ENCODE measurements at regions not wholly inside any gene's neighbourhood (a gene's known extent, or its start where the extent isn't known, plus 50 kb on each side); places are given as distances from the start of the nearest gene placed in this dataset.

DNA sequence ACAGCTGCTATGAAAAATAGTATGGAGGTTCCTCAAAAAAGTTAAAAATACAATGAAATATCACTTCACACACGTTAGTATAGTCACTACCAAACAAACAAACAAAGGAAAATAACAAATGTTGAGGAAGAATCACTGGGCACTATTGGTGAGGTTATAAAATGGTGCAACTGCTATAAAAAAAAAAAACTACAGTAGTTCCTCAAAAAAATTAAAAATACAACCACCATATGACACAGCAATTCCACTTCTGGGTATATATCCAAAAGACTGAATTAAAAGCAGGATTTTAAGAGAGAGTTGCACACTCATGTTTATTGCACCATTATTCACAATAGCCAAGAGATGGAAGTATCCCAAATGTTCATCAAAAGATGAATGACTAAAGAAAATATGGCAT lies 80.9 kb upstream of the POU3F3 start:
- H3K4me1 ChIP-seq (ENCODE audit: control insufficient read depth in 2 of 2, insufficient read depth in 2 of 2, low read length in 2 of 2): no peaks in the 10 kb centered on the region
- H3K27me3 ChIP-seq (ENCODE audit: control insufficient read depth in 2 of 2, insufficient read depth in 2 of 2, low read length in 2 of 2): no peaks in the 10 kb centered on the region
- no peak overlapping the region for H3K4me3 ChIP-seq (ENCODE audit: low read length)
- POLR2A ChIA-PET: no interaction called here
- H3K27ac ChIP-seq (ENCODE audit: low read depth, low read length): no peak overlapping the region
- no peaks in the 10 kb centered on the region for H3K36me3 Mint-ChIP-seq
- H3K27me3 Mint-ChIP-seq: peaks cover 0 to 11% (median 3%) of the 10 kb centered on the region in 5 donors
- no peaks in the 10 kb centered on the region for H3K9me3 ChIP-seq (ENCODE audit: control insufficient read depth in 2 of 3, low read length in 3 of 3)
- ATAC-seq: peak; percentile 40
- no peak for DNase-seq
- no peak overlapping the region for H3K4me3 Mint-ChIP-seq
- no peak overlapping the region for H3K27ac Mint-ChIP-seq
- CTCF ChIA-PET: no interaction called here
- no peaks in the 10 kb centered on the region for H3K36me3 ChIP-seq (ENCODE audit: control insufficient read depth in 2 of 3, insufficient read depth in 3 of 3, low read length in 3 of 3)
- peaks cover 0 to 19% (median 2%) of the 10 kb centered on the region in 11 donors for H3K9me3 Mint-ChIP-seq
- intact Hi-C loops (cut with micrococcal nuclease): no loop called here
- H3K4me1 Mint-ChIP-seq: no peaks in the 10 kb centered on the region

DNA sequence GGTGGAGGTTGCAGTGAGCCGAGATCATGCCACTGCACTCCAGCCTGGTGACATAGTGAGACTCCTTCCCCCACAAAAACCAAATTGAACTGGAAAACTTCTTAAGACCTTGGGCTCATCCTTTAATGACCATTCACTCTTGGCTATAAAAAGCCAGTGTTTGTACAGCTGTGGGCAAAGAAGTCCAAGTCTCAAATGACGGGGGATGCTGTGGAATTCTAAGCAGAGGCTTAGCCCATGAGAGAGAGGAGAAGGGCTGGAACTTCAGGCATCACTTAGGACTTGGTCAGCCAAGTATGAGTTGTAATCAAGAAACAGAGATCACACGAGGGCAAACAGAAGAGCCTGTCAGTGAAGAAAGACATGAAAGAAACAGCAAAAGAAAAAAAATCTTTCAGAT lies 79.3 kb upstream of the POU3F3 start:
- Mint-ChIP-seq H3K36me3 (no peaks in the 10 kb centered on the region), H3K4me1 (no peaks in the 10 kb centered on the region), H3K27ac (no peak overlapping the region), H3K4me3 (no peak overlapping the region), H3K27me3 (peaks cover 0 to 11% (median 4%) of the 10 kb centered on the region in 5 donors), H3K9me3 (peaks cover 0 to 19% (median 2%) of the 10 kb centered on the region in 11 donors)
- POLR2A ChIA-PET: no interaction called here
- H3K27me3 ChIP-seq (ENCODE audit: control insufficient read depth in 2 of 2, insufficient read depth in 2 of 2, low read length in 2 of 2): no peaks in the 10 kb centered on the region
- ATAC-seq (no peak), DNase-seq (no peak)
- no peak overlapping the region for H3K4me3 ChIP-seq (ENCODE audit: low read length)
- no peaks in the 10 kb centered on the region for H3K4me1 ChIP-seq (ENCODE audit: control insufficient read depth in 2 of 2, insufficient read depth in 2 of 2, low read length in 2 of 2)
- H3K36me3 ChIP-seq (ENCODE audit: control insufficient read depth in 2 of 3, insufficient read depth in 3 of 3, low read length in 3 of 3): no peaks in the 10 kb centered on the region
- H3K27ac ChIP-seq (ENCODE audit: low read depth, low read length): no peak overlapping the region
- CTCF ChIA-PET: no interaction called here
- no peaks in the 10 kb centered on the region for H3K9me3 ChIP-seq (ENCODE audit: control insufficient read depth in 2 of 3, low read length in 3 of 3)
- intact Hi-C loops (cut with micrococcal nuclease): no loop called here

DNA sequence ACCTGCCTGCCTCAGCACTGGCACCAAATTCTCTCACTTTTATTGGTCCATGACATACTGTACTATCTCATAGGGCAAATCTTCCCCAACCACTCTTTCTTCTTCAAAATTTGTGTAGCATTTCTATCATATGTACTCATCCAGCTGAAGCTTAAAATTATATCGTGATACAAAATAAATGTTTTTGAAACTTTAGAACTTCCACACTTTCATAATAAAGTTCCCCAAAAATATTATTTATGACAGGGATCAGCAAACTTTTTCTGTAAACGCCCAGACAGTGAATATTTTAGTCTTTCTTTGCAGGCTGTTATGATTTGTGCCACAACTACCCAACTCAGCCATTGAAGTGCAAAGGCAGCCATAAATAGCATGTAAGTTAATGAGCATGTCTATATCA lies 76.2 kb upstream of the POU3F3 start:
- no peaks in the 10 kb centered on the region for H3K36me3 ChIP-seq (ENCODE audit: control insufficient read depth in 2 of 3, insufficient read depth in 3 of 3, low read length in 3 of 3)
- ATAC-seq (no peak), DNase-seq (no peak)
- Mint-ChIP-seq H3K36me3 (no peaks in the 10 kb centered on the region), H3K27me3 (peaks cover 0 to 14% (median 4%) of the 10 kb centered on the region in 5 donors), H3K4me3 (no peak overlapping the region), H3K4me1 (peaks cover 0 to 8% (median 0%) of the 10 kb centered on the region in 7 donors), H3K9me3 (peaks cover 0 to 10% (median 0%) of the 10 kb centered on the region in 11 donors), H3K27ac (no peak overlapping the region)
- no peaks in the 10 kb centered on the region for H3K27me3 ChIP-seq (ENCODE audit: control insufficient read depth in 2 of 2, insufficient read depth in 2 of 2, low read length in 2 of 2)
- no peak overlapping the region for H3K27ac ChIP-seq (ENCODE audit: low read depth, low read length)
- intact Hi-C loops (cut with micrococcal nuclease): no loop called here
- ChIA-PET POLR2A (no interaction called here), CTCF (no interaction called here)
- no peak overlapping the region for H3K4me3 ChIP-seq (ENCODE audit: low read length)
- no peaks in the 10 kb centered on the region for H3K4me1 ChIP-seq (ENCODE audit: control insufficient read depth in 2 of 2, insufficient read depth in 2 of 2, low read length in 2 of 2)
- no peaks in the 10 kb centered on the region for H3K9me3 ChIP-seq (ENCODE audit: control insufficient read depth in 2 of 3, low read length in 3 of 3)

DNA sequence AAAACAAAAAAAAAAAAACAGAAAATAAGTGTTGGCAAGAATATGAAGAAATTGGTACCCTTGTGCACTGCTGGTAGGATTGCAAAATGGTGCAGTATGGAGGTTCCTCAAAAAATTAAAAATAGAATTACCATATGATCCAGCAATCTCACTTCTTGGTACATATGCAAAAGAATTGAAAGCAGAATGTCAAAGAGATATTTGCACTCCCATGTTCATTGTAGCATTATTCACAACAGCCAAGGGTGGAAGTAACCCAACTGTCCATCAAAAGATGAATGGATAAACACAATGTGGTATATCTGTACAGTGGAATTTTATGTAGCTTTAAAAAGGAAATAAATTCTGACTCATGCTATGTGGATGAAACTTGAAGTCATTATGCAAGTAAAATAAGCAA lies 72.8 kb upstream of the POU3F3 start:
- Mint-ChIP-seq H3K36me3 (no peaks in the 10 kb centered on the region), H3K4me1 (peaks cover 0 to 8% (median 0%) of the 10 kb centered on the region in 7 donors), H3K9me3 (peaks cover 0 to 10% (median 0%) of the 10 kb centered on the region in 11 donors), H3K27ac (no peak overlapping the region), H3K4me3 (no peak overlapping the region), H3K27me3 (peaks cover 0 to 11% (median 4%) of the 10 kb centered on the region in 5 donors)
- intact Hi-C loops (cut with micrococcal nuclease): no loop called here
- Histone ChIP-seq H3K4me1 (ENCODE audit: control insufficient read depth in 2 of 2, insufficient read depth in 2 of 2, low read length in 2 of 2) (no peaks in the 10 kb centered on the region), H3K9me3 (ENCODE audit: control insufficient read depth in 2 of 3, low read length in 3 of 3) (no peaks in the 10 kb centered on the region), H3K27ac (ENCODE audit: low read depth, low read length) (no peak overlapping the region), H3K4me3 (ENCODE audit: low read length) (no peak overlapping the region), H3K27me3 (ENCODE audit: control insufficient read depth in 2 of 2, insufficient read depth in 2 of 2, low read length in 2 of 2) (no peaks in the 10 kb centered on the region), H3K36me3 (ENCODE audit: control insufficient read depth in 2 of 3, insufficient read depth in 3 of 3, low read length in 3 of 3) (no peaks in the 10 kb centered on the region)
- DNase-seq (no peak), ATAC-seq (peak; percentile 54)
- POLR2A ChIA-PET: no interaction called here
- CTCF ChIA-PET: no interaction called here

DNA sequence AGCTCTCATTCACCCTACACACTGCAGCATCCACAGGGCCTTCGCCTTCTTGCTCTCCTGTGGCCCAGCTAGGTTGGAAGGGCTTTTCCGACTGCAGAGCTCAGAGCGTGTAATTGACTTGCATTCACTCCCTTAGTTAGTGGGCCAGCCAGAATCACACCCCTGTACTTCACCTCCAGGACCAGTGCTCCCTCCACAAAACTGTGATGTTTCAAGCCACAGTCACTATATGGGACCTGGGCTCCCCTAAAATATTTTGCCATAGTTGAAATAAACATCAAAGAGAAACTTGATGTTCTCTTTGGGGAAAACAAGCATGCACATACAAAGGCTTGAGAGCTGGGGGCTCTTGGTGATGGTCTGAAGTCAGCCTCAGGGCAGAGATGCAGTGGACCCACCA lies 69.7 kb upstream of the POU3F3 start:
- DNase-seq (no peak), ATAC-seq (no peak)
- Mint-ChIP-seq H3K9me3 (peaks cover 0 to 3% (median 0%) of the 10 kb centered on the region in 11 donors), H3K36me3 (no peaks in the 10 kb centered on the region), H3K4me1 (peaks cover 0 to 8% (median 0%) of the 10 kb centered on the region in 7 donors), H3K27ac (peak overlapping the region in 1 of 9 donors; percentile 25), H3K4me3 (no peak overlapping the region), H3K27me3 (peaks cover 0 to 26% (median 4%) of the 10 kb centered on the region in 5 donors)
- ChIA-PET CTCF (no interaction called here), POLR2A (no interaction called here)
- no peak overlapping the region for H3K4me3 ChIP-seq (ENCODE audit: low read length)
- no peaks in the 10 kb centered on the region for H3K4me1 ChIP-seq (ENCODE audit: control insufficient read depth in 2 of 2, insufficient read depth in 2 of 2, low read length in 2 of 2)
- no peaks in the 10 kb centered on the region for H3K9me3 ChIP-seq (ENCODE audit: control insufficient read depth in 2 of 3, low read length in 3 of 3)
- no peaks in the 10 kb centered on the region for H3K27me3 ChIP-seq (ENCODE audit: control insufficient read depth in 2 of 2, insufficient read depth in 2 of 2, low read length in 2 of 2)
- no peaks in the 10 kb centered on the region for H3K36me3 ChIP-seq (ENCODE audit: control insufficient read depth in 2 of 3, insufficient read depth in 3 of 3, low read length in 3 of 3)
- H3K27ac ChIP-seq (ENCODE audit: low read depth, low read length): no peak overlapping the region
- intact Hi-C loops (cut with micrococcal nuclease): no loop called here

DNA sequence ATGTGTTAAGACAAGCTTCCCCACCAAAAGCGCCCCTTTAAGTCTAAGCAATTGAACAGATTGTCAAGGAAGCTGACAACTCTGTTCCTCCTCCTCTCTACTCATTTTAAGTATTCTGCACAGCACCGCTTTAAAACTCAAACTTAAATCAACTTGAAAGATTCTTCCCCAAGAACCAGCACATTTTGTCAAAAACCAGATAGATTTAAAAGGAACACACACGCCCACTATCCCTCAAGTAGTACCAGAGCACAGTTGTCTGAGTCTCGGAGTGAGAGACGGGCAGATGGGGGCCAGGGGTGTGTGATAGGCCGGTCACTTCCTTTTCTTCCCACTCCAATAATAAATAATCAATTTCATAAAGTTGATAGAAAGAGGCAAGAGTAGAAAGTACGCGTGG lies 67.7 kb upstream of the POU3F3 start:
- intact Hi-C loops (cut with micrococcal nuclease): no loop called here
- Mint-ChIP-seq H3K27me3 (peaks cover 0 to 34% (median 8%) of the 10 kb centered on the region in 5 donors), H3K27ac (no peak overlapping the region), H3K36me3 (no peaks in the 10 kb centered on the region), H3K4me1 (peaks cover 0 to 2% (median 0%) of the 10 kb centered on the region in 7 donors), H3K4me3 (no peak overlapping the region), H3K9me3 (peaks cover 0 to 4% (median 0%) of the 10 kb centered on the region in 11 donors)
- Histone ChIP-seq H3K36me3 (ENCODE audit: control insufficient read depth in 2 of 3, insufficient read depth in 3 of 3, low read length in 3 of 3) (no peaks in the 10 kb centered on the region), H3K27me3 (ENCODE audit: control insufficient read depth in 2 of 2, insufficient read depth in 2 of 2, low read length in 2 of 2) (no peaks in the 10 kb centered on the region), H3K4me1 (ENCODE audit: control insufficient read depth in 2 of 2, insufficient read depth in 2 of 2, low read length in 2 of 2) (no peaks in the 10 kb centered on the region), H3K9me3 (ENCODE audit: control insufficient read depth in 2 of 3, low read length in 3 of 3) (no peaks in the 10 kb centered on the region), H3K27ac (ENCODE audit: low read depth, low read length) (no peak overlapping the region), H3K4me3 (ENCODE audit: low read length) (no peak overlapping the region)
- no peak for ATAC-seq
- ChIA-PET CTCF (no interaction called here), POLR2A (no interaction called here)
- no peak for DNase-seq

DNA sequence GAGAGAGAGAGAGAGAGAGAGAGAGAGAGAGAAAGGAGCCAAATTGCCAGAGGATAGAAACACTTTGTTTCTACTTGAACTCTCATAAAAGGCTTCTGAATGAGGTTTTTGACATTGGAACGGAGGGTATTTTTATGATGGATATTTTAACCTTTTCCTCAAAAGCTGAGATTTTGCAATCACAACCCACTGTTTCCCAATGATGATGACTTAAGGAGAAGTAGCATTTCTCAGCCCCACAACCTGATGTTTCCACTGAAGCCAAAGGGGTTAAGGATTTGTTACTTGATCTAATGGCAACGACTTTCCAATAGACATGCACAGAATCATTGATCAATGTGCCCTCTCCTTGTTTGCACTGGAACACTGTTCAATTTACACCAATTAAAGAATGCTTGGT lies 67.1 kb upstream of the POU3F3 start:
- H3K36me3 Mint-ChIP-seq: no peaks in the 10 kb centered on the region
- no peaks in the 10 kb centered on the region for H3K4me1 ChIP-seq (ENCODE audit: control insufficient read depth in 2 of 2, insufficient read depth in 2 of 2, low read length in 2 of 2)
- ChIA-PET POLR2A (no interaction called here), CTCF (no interaction called here)
- peaks cover 0 to 2% (median 0%) of the 10 kb centered on the region in 7 donors for H3K4me1 Mint-ChIP-seq
- no peaks in the 10 kb centered on the region for H3K27me3 ChIP-seq (ENCODE audit: control insufficient read depth in 2 of 2, insufficient read depth in 2 of 2, low read length in 2 of 2)
- peaks cover 0 to 29% (median 8%) of the 10 kb centered on the region in 5 donors for H3K27me3 Mint-ChIP-seq
- no peak overlapping the region for H3K27ac ChIP-seq (ENCODE audit: low read depth, low read length)
- intact Hi-C loops (cut with micrococcal nuclease): no loop called here
- H3K4me3 Mint-ChIP-seq: no peak overlapping the region
- H3K9me3 ChIP-seq (ENCODE audit: control insufficient read depth in 2 of 3, low read length in 3 of 3): no peaks in the 10 kb centered on the region
- no peak overlapping the region for H3K4me3 ChIP-seq (ENCODE audit: low read length)
- no peak for DNase-seq
- ATAC-seq: no peak
- peaks cover 0 to 4% (median 0%) of the 10 kb centered on the region in 11 donors for H3K9me3 Mint-ChIP-seq
- no peaks in the 10 kb centered on the region for H3K36me3 ChIP-seq (ENCODE audit: control insufficient read depth in 2 of 3, insufficient read depth in 3 of 3, low read length in 3 of 3)
- no peak overlapping the region for H3K27ac Mint-ChIP-seq

All from naive thymus-derived CD4-positive, alpha-beta T cell (primary cell).